Smooth muscle cell (in vitro differentiated cells): ENCODE measurements at regions not wholly inside any gene's neighbourhood (a gene's known extent, or its start where the extent isn't known, plus 50 kb on each side); places are given as distances from the start of the nearest gene placed in this dataset.

Experiments
- DNase-seq: peaks from one replicate; lab custom pipeline; 2025; ENCODE audit not compliant: unreplicated experiment; lab: John Stamatoyannopoulos, UW
- H2AFZ ChIP-seq: fragments of 200-600 bp; sonication (generic); 2 replicates; pipeline ENCODE4 v1.6.0; 2016; ENCODE audit warnings: antibody characterized with exemption, low read depth, mild to moderate bottlenecking
- H3F3A ChIP-seq: fragments of 200-600 bp; sonication (generic); 2 replicates; pipeline ENCODE4 v1.6.0; 2017; ENCODE audit warnings: antibody characterized with exemption, low read depth
- H3K27ac ChIP-seq: fragments of 200-600 bp; sonication (generic); 2 replicates; pipeline ENCODE4 v1.5.1; 2016; ENCODE audit warnings: low read depth, mild to moderate bottlenecking
- H3K27me3 ChIP-seq: fragments of 200-600 bp; sonication (generic); 2 replicates; pipeline ENCODE4 v1.6.1; 2016; ENCODE audit warnings: low read depth, mild to moderate bottlenecking
- H3K36me3 ChIP-seq: fragments of 200-600 bp; sonication (generic); 2 replicates; pipeline ENCODE4 v1.5.1; 2016; ENCODE audit warnings: low read depth
- H3K4me1 ChIP-seq: fragments of 200-600 bp; sonication (generic); 2 replicates; pipeline ENCODE4 v1.5.1; 2016; ENCODE audit warnings: low read depth
- H3K4me2 ChIP-seq: fragments of 200-600 bp; sonication (generic); 2 replicates; pipeline ENCODE4 v1.6.0; 2016; ENCODE audit warnings: mild to moderate bottlenecking
- H3K4me3 ChIP-seq: fragments of 200-600 bp; sonication (generic); 2 replicates; pipeline ENCODE4 v1.5.1; 2016; ENCODE audit warnings: mild to moderate bottlenecking
- H3K79me2 ChIP-seq: fragments of 200-600 bp; sonication (generic); 2 replicates; pipeline ENCODE4 v1.6.0; 2016; ENCODE audit warnings: low read depth, mild to moderate bottlenecking
- H3K9ac ChIP-seq: fragments of 200-600 bp; sonication (generic); 2 replicates; pipeline ENCODE4 v1.6.0; 2016; ENCODE audit warnings: low read depth
- H3K9me3 ChIP-seq: fragments of 200-600 bp; sonication (generic); replicated peaks from 2 replicates; pipeline ENCODE4 v1.5.1; 2016; ENCODE audit warnings: low read depth
- H4K20me1 ChIP-seq: fragments of 200-600 bp; sonication (generic); 2 replicates; pipeline ENCODE4 v1.6.0; 2016; ENCODE audit warnings: low read depth
- WGBS: methylation state at CpG from one replicate; pipeline ENCODE4 v1.1.7; 2016; ENCODE audit warnings: low lambda C conversion rate; 5-methylcytosine and 5-hydroxymethylcytosine counted together
- TF ChIP-seq, protein P1 (sequence below): fragments of 200-600 bp; sonication (generic); IDR thresholded peaks from 2 replicates; pipeline ENCODE4 v1.5.1; 2017; ENCODE audit warnings: borderline replicate concordance, mild to moderate bottlenecking, antibody characterized with exemption; ENCODE audit not compliant: insufficient read depth, poor library complexity, severe bottlenecking

DNA sequence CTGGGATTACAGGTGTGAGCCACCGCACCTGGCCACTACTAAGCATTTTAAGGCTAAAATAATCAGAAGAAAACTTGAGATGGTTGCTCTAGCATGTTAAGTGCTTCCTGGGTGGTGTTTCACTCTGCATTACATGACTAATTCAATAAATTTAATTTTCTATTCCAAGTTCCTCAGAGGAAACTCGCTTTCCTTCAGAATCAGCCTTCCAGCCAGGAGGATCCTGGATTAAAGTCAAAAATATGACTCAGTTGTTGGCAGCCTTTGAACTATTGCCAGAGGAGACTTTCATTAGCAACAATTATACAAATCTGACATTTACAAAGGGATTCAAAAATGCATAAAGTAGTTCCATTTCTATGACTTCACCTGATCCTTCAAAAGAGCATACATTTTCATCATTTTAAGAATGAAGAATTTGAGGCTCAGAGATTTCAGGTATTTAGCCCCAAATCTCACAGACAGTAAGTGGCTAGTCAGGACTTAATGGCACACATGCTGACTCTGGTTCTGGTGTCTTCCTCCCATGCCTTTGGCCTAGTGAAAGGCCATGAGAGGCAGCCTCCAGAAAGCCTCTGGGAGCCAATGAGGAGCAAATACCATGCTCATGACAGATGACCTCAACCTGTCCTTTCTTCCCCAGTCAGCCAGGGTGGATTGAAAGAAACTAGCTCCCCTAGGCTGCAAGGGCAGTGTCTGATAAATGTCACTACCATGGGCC, 115.7 kb downstream of the MAP3K21 start:
- no peaks in the 10 kb centered on the region for H3K79me2 ChIP-seq
- no peak overlapping the region for H3K4me2 ChIP-seq
- H3K36me3 ChIP-seq: no peaks in the 10 kb centered on the region
- no peaks in the 10 kb centered on the region for H3K9me3 ChIP-seq
- H3F3A ChIP-seq: no peaks in the 10 kb centered on the region
- no peaks in the 10 kb centered on the region for H3K27me3 ChIP-seq
- H3K4me1 ChIP-seq: peaks cover 5% of the 10 kb centered on the region
- H2AFZ ChIP-seq: no peak overlapping the region
- DNase-seq: no peak
- H3K4me3 ChIP-seq: no peak overlapping the region
- H3K9ac ChIP-seq: no peak overlapping the region
- peak overlapping the region; percentile 56 for H3K27ac ChIP-seq
- WGBS: 47% methylated on average over 2 of the region's 2 CpGs
- TF ChIP-seq, protein P1, sequence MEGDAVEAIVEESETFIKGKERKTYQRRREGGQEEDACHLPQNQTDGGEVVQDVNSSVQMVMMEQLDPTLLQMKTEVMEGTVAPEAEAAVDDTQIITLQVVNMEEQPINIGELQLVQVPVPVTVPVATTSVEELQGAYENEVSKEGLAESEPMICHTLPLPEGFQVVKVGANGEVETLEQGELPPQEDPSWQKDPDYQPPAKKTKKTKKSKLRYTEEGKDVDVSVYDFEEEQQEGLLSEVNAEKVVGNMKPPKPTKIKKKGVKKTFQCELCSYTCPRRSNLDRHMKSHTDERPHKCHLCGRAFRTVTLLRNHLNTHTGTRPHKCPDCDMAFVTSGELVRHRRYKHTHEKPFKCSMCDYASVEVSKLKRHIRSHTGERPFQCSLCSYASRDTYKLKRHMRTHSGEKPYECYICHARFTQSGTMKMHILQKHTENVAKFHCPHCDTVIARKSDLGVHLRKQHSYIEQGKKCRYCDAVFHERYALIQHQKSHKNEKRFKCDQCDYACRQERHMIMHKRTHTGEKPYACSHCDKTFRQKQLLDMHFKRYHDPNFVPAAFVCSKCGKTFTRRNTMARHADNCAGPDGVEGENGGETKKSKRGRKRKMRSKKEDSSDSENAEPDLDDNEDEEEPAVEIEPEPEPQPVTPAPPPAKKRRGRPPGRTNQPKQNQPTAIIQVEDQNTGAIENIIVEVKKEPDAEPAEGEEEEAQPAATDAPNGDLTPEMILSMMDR: no peak
- H4K20me1 ChIP-seq: no peaks in the 10 kb centered on the region

DNA sequence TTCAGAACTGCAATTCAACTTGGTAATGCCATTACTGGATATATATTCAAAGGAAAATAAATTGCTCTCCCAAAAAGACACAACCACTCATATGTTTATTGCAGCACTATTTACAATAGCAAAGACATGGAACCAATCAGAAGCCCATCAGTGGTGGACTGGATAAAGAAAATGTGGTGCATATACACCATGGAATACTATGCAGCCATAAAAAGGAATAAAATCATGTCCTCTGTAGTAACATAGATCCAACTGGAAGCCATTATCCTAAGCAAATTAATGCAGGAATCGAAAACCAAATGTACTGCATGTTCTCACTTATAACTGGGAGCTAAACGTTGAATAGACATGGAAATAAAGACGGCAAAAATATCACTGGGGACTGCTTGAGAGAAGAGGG, 117.0 kb downstream of the MAP3K21 start:
- H3K9ac ChIP-seq: no peak overlapping the region
- peaks cover 5% of the 10 kb centered on the region for H3K4me1 ChIP-seq
- H3K4me2 ChIP-seq: no peak overlapping the region
- no peaks in the 10 kb centered on the region for H4K20me1 ChIP-seq
- no peaks in the 10 kb centered on the region for H3K36me3 ChIP-seq
- H3K79me2 ChIP-seq: no peaks in the 10 kb centered on the region
- H3K4me3 ChIP-seq: no peak overlapping the region
- H3F3A ChIP-seq: no peaks in the 10 kb centered on the region
- 89% methylated on average over 3 of the region's 3 CpGs for WGBS
- DNase-seq: no peak
- H3K9me3 ChIP-seq: no peaks in the 10 kb centered on the region
- H3K27ac ChIP-seq: no peak overlapping the region
- no peak overlapping the region for H2AFZ ChIP-seq
- H3K27me3 ChIP-seq: no peaks in the 10 kb centered on the region
- TF ChIP-seq, protein P1: no peak

DNA sequence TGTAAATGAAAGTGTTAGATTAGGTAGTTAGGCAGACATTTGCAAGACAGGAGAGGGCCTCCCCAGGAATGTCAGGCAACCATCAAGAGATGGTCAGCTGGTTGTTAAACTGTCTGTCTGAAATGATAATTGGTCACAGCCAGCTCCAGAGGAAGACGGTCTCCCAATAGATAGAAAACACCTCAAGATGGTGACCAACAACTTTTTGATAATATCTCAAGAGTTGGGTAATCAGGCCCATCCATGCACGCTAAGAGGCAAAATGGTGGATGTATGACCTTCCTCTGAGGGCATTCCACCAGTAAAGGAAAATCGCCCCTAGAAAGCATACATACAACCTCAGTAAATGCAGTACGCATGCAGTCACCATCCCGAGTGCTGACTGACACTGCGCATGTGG, 118.2 kb downstream of the MAP3K21 start:
- TF ChIP-seq, protein P1: no peak
- Histone ChIP-seq H3K36me3 (no peaks in the 10 kb centered on the region), H3K9me3 (no peaks in the 10 kb centered on the region), H4K20me1 (no peaks in the 10 kb centered on the region), H3K27ac (no peak overlapping the region), H3K27me3 (no peaks in the 10 kb centered on the region), H2AFZ (no peak overlapping the region), H3K4me2 (no peak overlapping the region), H3K9ac (no peak overlapping the region), H3K4me3 (no peak overlapping the region), H3K79me2 (no peaks in the 10 kb centered on the region), H3F3A (no peaks in the 10 kb centered on the region), H3K4me1 (peaks cover 5% of the 10 kb centered on the region)
- DNase-seq: no peak
- 92% methylated on average over 6 of the region's 6 CpGs for whole genome bisulfite sequencing

DNA sequence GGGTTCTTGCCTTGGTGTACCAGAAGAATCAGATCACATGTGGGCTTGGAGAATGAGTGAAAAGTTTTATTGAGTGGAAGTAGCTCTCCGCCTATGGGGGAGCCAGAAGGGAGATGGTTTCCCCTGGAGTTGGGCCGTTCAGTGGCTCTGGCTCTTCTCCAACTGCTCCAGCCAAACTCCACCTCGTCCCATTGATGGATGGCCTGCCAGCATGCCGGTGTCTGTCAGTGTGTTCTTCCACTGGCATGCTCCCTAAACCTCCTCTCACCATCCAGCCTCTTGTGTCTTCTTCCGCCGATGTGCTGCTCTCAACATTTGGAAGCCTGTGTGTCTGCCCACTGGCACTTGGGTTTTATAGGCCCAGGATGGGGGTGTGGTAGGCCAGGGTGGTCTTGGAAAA, 119.4 kb downstream of the MAP3K21 start:
- no peak overlapping the region for H3K27ac ChIP-seq
- no peaks in the 10 kb centered on the region for H3F3A ChIP-seq
- H3K4me1 ChIP-seq: no peaks in the 10 kb centered on the region
- no peak overlapping the region for H3K9ac ChIP-seq
- no peaks in the 10 kb centered on the region for H3K79me2 ChIP-seq
- 90% methylated on average over 6 of the region's 6 CpGs for WGBS
- no peak for DNase-seq
- no peak overlapping the region for H3K4me2 ChIP-seq
- H4K20me1 ChIP-seq: no peaks in the 10 kb centered on the region
- no peak overlapping the region for H3K4me3 ChIP-seq
- TF ChIP-seq, protein P1: no peak
- H3K36me3 ChIP-seq: no peaks in the 10 kb centered on the region
- no peaks in the 10 kb centered on the region for H3K9me3 ChIP-seq
- H2AFZ ChIP-seq: no peak overlapping the region
- no peaks in the 10 kb centered on the region for H3K27me3 ChIP-seq
